ENCODE measurements at regions not wholly inside any gene's neighbourhood (a gene's known extent, or its start where the extent isn't known, plus 50 kb on each side); places are given as distances from the start of the nearest gene placed in this dataset.
"Not testable (repeated sequence)": the region's sequence is repeated elsewhere in the genome, so short reads cannot be mapped to it uniquely, and the experiment has no call there.

- Histone ChIP-seq H3K27me3 (no peaks in the 10 kb centered on the region), H3K9me3 (no peaks in the 10 kb centered on the region), H3K4me1 (no peaks in the 10 kb centered on the region), H3K27ac (no peak overlapping the region), H3K4me3 (no peak overlapping the region), H3K36me3 (no peaks in the 10 kb centered on the region)
- no peak for DNase-seq (ENCODE audit: low spot score in 2 of 2)
- no peak for TF ChIP-seq CTCF (IDR thresholded peaks at IDR 0.05)
- intact Hi-C loops (cut with DNase I), result no loop called here
Observed at GRCh38 chr6:17220040-17220910, 60.9 kb upstream of the RBM24 start.

GRCh38 chr6:17224056-17224455 is 57.1 kb upstream of the RBM24 start:
- no peak for DNase-seq (ENCODE audit: low spot score in 2 of 2)
- Histone ChIP-seq H3K27me3 (no peaks in the 10 kb centered on the region), H3K9me3 (no peaks in the 10 kb centered on the region), H3K27ac (no peak overlapping the region), H3K36me3 (no peaks in the 10 kb centered on the region), H3K4me1 (no peaks in the 10 kb centered on the region), H3K4me3 (no peak overlapping the region)
- intact Hi-C loops (cut with DNase I), result no loop called here
- no peak for TF ChIP-seq CTCF (IDR thresholded peaks at IDR 0.05)

GRCh38 chr6:17224501-17224900 is 56.7 kb upstream of the RBM24 start:
- DNase-seq (ENCODE audit: low spot score in 2 of 2); H3K9me3 ChIP-seq; H3K27ac ChIP-seq; H3K36me3 ChIP-seq; H3K27me3 ChIP-seq; H3K4me1 ChIP-seq; intact Hi-C loops (cut with DNase I); H3K4me3 ChIP-seq: not testable (repeated sequence)

- Histone ChIP-seq H3K4me1 (no peaks in the 10 kb centered on the region), H3K27me3 (no peaks in the 10 kb centered on the region), H3K4me3 (no peak overlapping the region), H3K36me3 (no peaks in the 10 kb centered on the region), H3K27ac (no peak overlapping the region), H3K9me3 (no peaks in the 10 kb centered on the region)
- intact Hi-C loops (cut with DNase I), result no loop called here
- DNase-seq (ENCODE audit: low spot score in 2 of 2), result no peak
- TF ChIP-seq CTCF (IDR thresholded peaks at IDR 0.05), result no peak
Observed at GRCh38 chr6:17225767-17226630, 55.2 kb upstream of the RBM24 start.

GRCh38 chr6:17226786-17227233 is 54.4 kb upstream of the RBM24 start:
- no peaks in the 10 kb centered on the region for H3K36me3 ChIP-seq
- no peaks in the 10 kb centered on the region for H3K4me1 ChIP-seq
- intact Hi-C loops (cut with DNase I), result no loop called here
- TF ChIP-seq CTCF (IDR thresholded peaks at IDR 0.05), result no peak
- no peak overlapping the region for H3K27ac ChIP-seq
- DNase-seq (ENCODE audit: low spot score in 2 of 2), result no peak
- H3K9me3 ChIP-seq, result no peaks in the 10 kb centered on the region
- H3K4me3 ChIP-seq, result no peak overlapping the region
- no peaks in the 10 kb centered on the region for H3K27me3 ChIP-seq

- TF ChIP-seq CTCF (IDR thresholded peaks at IDR 0.05), result no peak
- no peak overlapping the region for H3K4me3 ChIP-seq
- H3K9me3 ChIP-seq, result no peaks in the 10 kb centered on the region
- intact Hi-C loops (cut with DNase I), result no loop called here
- no peak overlapping the region for H3K27ac ChIP-seq
- no peaks in the 10 kb centered on the region for H3K36me3 ChIP-seq
- no peaks in the 10 kb centered on the region for H3K4me1 ChIP-seq
- H3K27me3 ChIP-seq, result no peaks in the 10 kb centered on the region
- no peak for DNase-seq (ENCODE audit: low spot score in 2 of 2)
Observed at GRCh38 chr6:17227403-17227802, 53.8 kb upstream of the RBM24 start.
